CD14-positive monocyte (primary cell): ENCODE measurements at regions not wholly inside any gene's neighbourhood (a gene's known extent, or its start where the extent isn't known, plus 50 kb on each side); places are given as distances from the start of the nearest gene placed in this dataset.

ENCODE experiments used
- DNase-seq, 3 donors: peaks; one replicate each; pipeline ENCODE4 v3.0.0-alpha.2; 2011 to 2022
- H2AFZ ChIP-seq: 2 replicates; pipeline ENCODE4 v1.6.0; 2012; ENCODE audit warnings: mild to moderate bottlenecking, low read depth, low read length, inconsistent platforms; ENCODE audit not compliant: insufficient read depth, poor library complexity, severe bottlenecking
- H3K27ac ChIP-seq, 2 donors: 1 replicate in 1 of 2; 2 replicates in 1 of 2; pipeline ENCODE4 v1.5.1; 2012 to 2013; ENCODE audit warnings: low read length in 2 of 2, control low read depth in 1 of 2, inconsistent platforms in 1 of 2, low read depth in 1 of 2, mild to moderate bottlenecking in 1 of 2
- H3K27me3 ChIP-seq, 2 donors: one replicate each; pipeline versions ENCODE4 v1.6.0 to v1.6.1; 2011 to 2013; ENCODE audit warnings: low read length in 2 of 2; ENCODE audit not compliant: control insufficient read depth in 2 of 2, insufficient read depth in 2 of 2
- H3K36me3 ChIP-seq, 2 donors: replicated peaks in 1 of 2; 1 replicate in 1 of 2; 2 replicates in 1 of 2; pipeline versions ENCODE4 v1.5.1 to v1.6.1; 2012 to 2013; ENCODE audit warnings: low read length in 2 of 2, control low read depth in 1 of 2, inconsistent platforms in 1 of 2, mild to moderate bottlenecking in 1 of 2; ENCODE audit not compliant: insufficient read depth in 2 of 2, control insufficient read depth in 1 of 2
- H3K4me1 ChIP-seq, 2 donors: 1 replicate in 1 of 2; 2 replicates in 1 of 2; pipeline versions ENCODE4 v1.5.1 to v1.6.1; 2012 to 2013; ENCODE audit warnings: low read length in 2 of 2, control low read depth in 1 of 2, inconsistent platforms in 1 of 2, mild to moderate bottlenecking in 1 of 2, moderate library complexity in 1 of 2; ENCODE audit not compliant: insufficient read depth in 2 of 2, control insufficient read depth in 1 of 2
- H3K4me2 ChIP-seq: replicated peaks from 2 replicates; pipeline ENCODE3; 2012; ENCODE audit warnings: low read length, moderate library complexity, mild to moderate bottlenecking; ENCODE audit not compliant: poor library complexity, severe bottlenecking; ENCODE audit errors: extremely low read depth
- H3K4me3 ChIP-seq, 3 experiments: fragments of 200-600 bp in 1 of 3; sonication (generic) in 1 of 3; replicated peaks in 1 of 3; 1 replicate in 2 of 3; 2 replicates in 1 of 3; pipeline ENCODE4 v1.5.1; 2011 to 2013; ENCODE audit warnings: low read length in 3 of 3, mild to moderate bottlenecking in 3 of 3, control low read depth in 2 of 3, low read depth in 2 of 3, inconsistent platforms in 1 of 3, moderate library complexity in 1 of 3
- H3K79me2 ChIP-seq: 2 replicates; pipeline ENCODE4 v1.6.0; 2012; ENCODE audit warnings: mild to moderate bottlenecking, control low read depth, inconsistent platforms, low read length, moderate library complexity; ENCODE audit not compliant: insufficient read depth
- H3K9ac ChIP-seq: 2 replicates; pipeline ENCODE4 v1.6.0; 2017; ENCODE audit warnings: low read length, mild to moderate bottlenecking; ENCODE audit not compliant: insufficient read depth, poor library complexity, severe bottlenecking
- H3K9me3 ChIP-seq, 2 donors: replicated peaks in 1 of 2; 1 replicate in 1 of 2; 2 replicates in 1 of 2; pipeline versions ENCODE4 v1.5.1 to v1.6.1; 2012 to 2013; ENCODE audit warnings: low read length in 2 of 2, control low read depth in 1 of 2; ENCODE audit not compliant: control insufficient read depth in 1 of 2, insufficient read depth in 1 of 2
- H4K20me1 ChIP-seq: 2 replicates; pipeline ENCODE4 v1.6.0; 2012; ENCODE audit warnings: mild to moderate bottlenecking, low read length, control low read depth, moderate library complexity; ENCODE audit not compliant: insufficient read depth
- H3K27ac Mint-ChIP-seq, 7 donors: one replicate each; pipeline ENCODE4 v1.8.0; 2020; ENCODE audit warnings: mild to moderate bottlenecking in 7 of 7, mixed read lengths in 7 of 7, moderate library complexity in 6 of 7, inconsistent platforms in 2 of 7
- H3K27me3 Mint-ChIP-seq, 3 donors: one replicate each; pipeline ENCODE4 v1.8.0; 2021 to 2022; ENCODE audit warnings: low read depth in 3 of 3, mild to moderate bottlenecking in 3 of 3, mixed read lengths in 3 of 3, moderate library complexity in 3 of 3, inconsistent platforms in 1 of 3
- H3K36me3 Mint-ChIP-seq, 2 donors: one replicate each; pipeline ENCODE4 v1.8.0; 2020; ENCODE audit warnings: mixed read lengths in 2 of 2, inconsistent platforms in 1 of 2, mild to moderate bottlenecking in 1 of 2
- H3K4me1 Mint-ChIP-seq: one replicate; pipeline ENCODE4 v1.8.0; 2020; ENCODE audit warnings: mild to moderate bottlenecking, mixed read lengths
- H3K4me3 Mint-ChIP-seq, 2 donors: one replicate each; pipeline ENCODE4 v1.8.0; 2020; ENCODE audit warnings: mild to moderate bottlenecking in 2 of 2, mixed read lengths in 2 of 2, moderate library complexity in 1 of 2
- H3K9me3 Mint-ChIP-seq, 7 donors: one replicate each; pipeline ENCODE4 v1.8.0; 2020 to 2022; ENCODE audit warnings: mixed read lengths in 7 of 7, mild to moderate bottlenecking in 6 of 7, moderate library complexity in 6 of 7, inconsistent platforms in 2 of 7
- CTCF ChIP-seq: fragments of 200-600 bp; IDR thresholded peaks from one replicate; pipeline ENCODE4 v1.8.0; 2022; ENCODE audit warnings: antibody characterized with exemption, mild to moderate bottlenecking
- WGBS: methylation state at CpG from one replicate; pipeline ENCODE4 v1.1.5; 2013; ENCODE audit warnings: missing lambda C conversion rate; ENCODE audit not compliant: insufficient coverage; 5-methylcytosine and 5-hydroxymethylcytosine counted together
- intact Hi-C, 2 donors: fragments of 100-400 bp; cut with micrococcal nuclease; formaldehyde crosslinking; loops; one replicate each; pipeline versions ENCODE4 v1.15.0 to v1.15.1; 2023

DNA sequence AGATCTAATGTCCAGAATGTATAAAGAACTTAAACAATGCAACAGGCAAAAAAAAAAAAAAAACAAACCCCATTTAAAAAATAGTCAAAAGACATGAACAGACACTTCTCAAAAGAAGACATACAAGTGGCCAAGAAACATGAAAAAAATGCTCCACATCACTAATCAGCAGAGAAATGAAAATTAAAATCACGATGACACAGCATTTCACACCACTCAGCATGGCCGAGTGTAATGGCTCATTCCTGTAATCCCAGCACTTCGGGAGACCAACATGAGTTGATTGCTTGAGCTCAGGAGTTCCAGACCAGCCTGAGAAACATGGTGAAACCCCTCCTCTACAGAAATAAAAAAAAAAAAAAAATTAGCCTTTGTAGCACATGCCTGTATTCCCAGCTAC lies 701.4 kb upstream of the NRSN1 start:
- Histone ChIP-seq H3K4me1 (no peaks in the 10 kb centered on the region), H3K36me3 (no peaks in the 10 kb centered on the region), H4K20me1 (no peaks in the 10 kb centered on the region), H3K4me2 (no peak overlapping the region), H3K27ac (no peak overlapping the region), H3K79me2 (no peaks in the 10 kb centered on the region), H2AFZ (no peak overlapping the region), H3K9me3 (peaks cover 0 to 12% of the 10 kb centered on the region in 2 donors), H3K9ac (no peak overlapping the region), H3K4me3 (no peak overlapping the region), H3K27me3 (no peaks in the 10 kb centered on the region)
- peaks cover 0 to 9% (median 5%) of the 10 kb centered on the region in 7 donors for H3K9me3 Mint-ChIP-seq
- H3K27ac Mint-ChIP-seq = no peak overlapping the region
- intact Hi-C loops = no loop called here
- no peak for DNase-seq
- no CpG with 5 or more reads among the region's 3 CpGs for WGBS
- H3K4me1 Mint-ChIP-seq = no peaks in the 10 kb centered on the region
- no peak overlapping the region for H3K4me3 Mint-ChIP-seq
- H3K27me3 Mint-ChIP-seq = no peaks in the 10 kb centered on the region
- no peaks in the 10 kb centered on the region for H3K36me3 Mint-ChIP-seq
- TF ChIP-seq CTCF = no peak

DNA sequence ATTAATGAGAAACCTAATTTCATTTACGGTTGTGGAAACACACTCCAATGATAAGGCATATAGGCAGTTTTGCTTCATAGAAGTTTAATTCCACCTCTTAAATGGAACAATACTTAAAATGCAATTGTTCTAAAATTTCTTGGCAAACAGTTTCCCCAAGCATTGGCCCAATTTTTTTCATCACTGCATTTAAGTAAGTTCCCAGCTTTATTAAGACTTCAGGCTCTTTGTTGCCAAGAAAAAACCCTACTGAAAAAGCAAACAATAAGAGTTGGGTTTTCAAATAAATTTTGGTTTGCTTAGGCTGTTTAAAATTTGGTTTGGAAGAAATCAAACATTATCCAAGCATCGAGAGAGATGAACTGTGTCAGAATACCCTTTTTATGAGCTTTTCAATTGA lies 690.9 kb upstream of the NRSN1 start:
- Histone ChIP-seq H3K4me2 (no peak overlapping the region), H4K20me1 (no peaks in the 10 kb centered on the region), H3K36me3 (no peaks in the 10 kb centered on the region), H3K79me2 (no peaks in the 10 kb centered on the region), H3K9me3 (peaks cover 9 to 10% of the 10 kb centered on the region in 2 donors), H2AFZ (no peak overlapping the region), H3K4me1 (no peaks in the 10 kb centered on the region), H3K27me3 (no peaks in the 10 kb centered on the region), H3K9ac (no peak overlapping the region), H3K27ac (no peak overlapping the region), H3K4me3 (no peak overlapping the region)
- no peak overlapping the region for H3K4me3 Mint-ChIP-seq
- DNase-seq = no peak
- intact Hi-C loops = no loop called here
- H3K36me3 Mint-ChIP-seq = no peaks in the 10 kb centered on the region
- no peaks in the 10 kb centered on the region for H3K27me3 Mint-ChIP-seq
- WGBS = 100% methylated on average over 1 of the region's 2 CpGs
- no peaks in the 10 kb centered on the region for H3K4me1 Mint-ChIP-seq
- H3K9me3 Mint-ChIP-seq = peaks cover 4 to 23% (median 13%) of the 10 kb centered on the region in 7 donors
- no peak overlapping the region for H3K27ac Mint-ChIP-seq
- TF ChIP-seq CTCF = no peak
